Chondrocyte (in vitro differentiated cells): ENCODE measurements at regions not wholly inside any gene's neighbourhood (a gene's known extent, or its start where the extent isn't known, plus 50 kb on each side); places are given as distances from the start of the nearest gene placed in this dataset.

Source experiments
- DNase-seq: peaks from one replicate; pipeline ENCODE4 v3.0.0; 2021; ENCODE audit warnings: mixed read lengths, low spot score
- H3K27ac Mint-ChIP-seq: one replicate; pipeline ENCODE4 v1.8.0; 2021; ENCODE audit warnings: mild to moderate bottlenecking, moderate library complexity, mixed read lengths; ENCODE audit not compliant: unreplicated experiment
- H3K27me3 Mint-ChIP-seq: 2 replicates; pipeline ENCODE4 v1.8.0; 2021; ENCODE audit warnings: low read depth, mixed read lengths
- H3K36me3 Mint-ChIP-seq: 2 replicates; pipeline ENCODE4 v1.8.0; 2021; ENCODE audit warnings: low read depth, mixed read lengths
- H3K4me1 Mint-ChIP-seq: 2 replicates; pipeline ENCODE4 v1.8.0; 2021; ENCODE audit warnings: low read depth, mild to moderate bottlenecking, mixed read lengths
- H3K4me3 Mint-ChIP-seq: one replicate; pipeline ENCODE4 v1.8.0; 2021; ENCODE audit warnings: mild to moderate bottlenecking, moderate library complexity, mixed read lengths; ENCODE audit not compliant: unreplicated experiment
- H3K9me3 Mint-ChIP-seq: 2 replicates; pipeline ENCODE4 v1.8.0; 2021; ENCODE audit warnings: low read depth, mixed read lengths
- TF ChIP-seq, protein P1 (sequence below): fragments of 200-600 bp; sonication (generic); IDR thresholded peaks from 2 replicates; pipeline ENCODE4 v1.5.0; 2021; ENCODE audit warnings: antibody characterized with exemption, mild to moderate bottlenecking, moderate library complexity

DNA sequence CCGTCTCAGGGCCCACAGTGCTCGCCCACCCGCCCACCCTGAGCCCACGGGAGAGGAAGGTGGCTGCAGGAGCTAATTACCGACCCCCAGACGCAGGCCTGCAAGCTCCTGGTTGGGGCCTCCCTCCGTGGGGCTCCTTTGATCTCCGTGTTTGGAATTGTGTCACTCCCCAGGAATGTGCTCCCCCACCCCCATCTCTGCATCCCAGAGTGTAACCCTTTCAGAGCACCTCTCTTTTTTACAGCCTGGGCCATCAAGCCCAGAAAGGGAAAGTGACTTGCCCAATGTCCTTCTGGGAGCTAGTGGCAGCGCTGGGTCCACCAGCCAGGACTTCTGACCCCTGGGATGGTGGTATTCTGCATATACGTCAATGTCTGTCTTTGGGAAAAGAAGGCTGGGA lies 335.1 kb downstream of the CYRIA start:
- H3K4me3 Mint-ChIP-seq, result no peak overlapping the region
- no peaks in the 10 kb centered on the region for H3K9me3 Mint-ChIP-seq
- no peak overlapping the region for H3K27ac Mint-ChIP-seq
- no peaks in the 10 kb centered on the region for H3K4me1 Mint-ChIP-seq
- peaks cover 2% of the 10 kb centered on the region for H3K27me3 Mint-ChIP-seq
- no peaks in the 10 kb centered on the region for H3K36me3 Mint-ChIP-seq
- TF ChIP-seq, protein P1, sequence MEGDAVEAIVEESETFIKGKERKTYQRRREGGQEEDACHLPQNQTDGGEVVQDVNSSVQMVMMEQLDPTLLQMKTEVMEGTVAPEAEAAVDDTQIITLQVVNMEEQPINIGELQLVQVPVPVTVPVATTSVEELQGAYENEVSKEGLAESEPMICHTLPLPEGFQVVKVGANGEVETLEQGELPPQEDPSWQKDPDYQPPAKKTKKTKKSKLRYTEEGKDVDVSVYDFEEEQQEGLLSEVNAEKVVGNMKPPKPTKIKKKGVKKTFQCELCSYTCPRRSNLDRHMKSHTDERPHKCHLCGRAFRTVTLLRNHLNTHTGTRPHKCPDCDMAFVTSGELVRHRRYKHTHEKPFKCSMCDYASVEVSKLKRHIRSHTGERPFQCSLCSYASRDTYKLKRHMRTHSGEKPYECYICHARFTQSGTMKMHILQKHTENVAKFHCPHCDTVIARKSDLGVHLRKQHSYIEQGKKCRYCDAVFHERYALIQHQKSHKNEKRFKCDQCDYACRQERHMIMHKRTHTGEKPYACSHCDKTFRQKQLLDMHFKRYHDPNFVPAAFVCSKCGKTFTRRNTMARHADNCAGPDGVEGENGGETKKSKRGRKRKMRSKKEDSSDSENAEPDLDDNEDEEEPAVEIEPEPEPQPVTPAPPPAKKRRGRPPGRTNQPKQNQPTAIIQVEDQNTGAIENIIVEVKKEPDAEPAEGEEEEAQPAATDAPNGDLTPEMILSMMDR, result no peak
- DNase-seq, result no peak

DNA sequence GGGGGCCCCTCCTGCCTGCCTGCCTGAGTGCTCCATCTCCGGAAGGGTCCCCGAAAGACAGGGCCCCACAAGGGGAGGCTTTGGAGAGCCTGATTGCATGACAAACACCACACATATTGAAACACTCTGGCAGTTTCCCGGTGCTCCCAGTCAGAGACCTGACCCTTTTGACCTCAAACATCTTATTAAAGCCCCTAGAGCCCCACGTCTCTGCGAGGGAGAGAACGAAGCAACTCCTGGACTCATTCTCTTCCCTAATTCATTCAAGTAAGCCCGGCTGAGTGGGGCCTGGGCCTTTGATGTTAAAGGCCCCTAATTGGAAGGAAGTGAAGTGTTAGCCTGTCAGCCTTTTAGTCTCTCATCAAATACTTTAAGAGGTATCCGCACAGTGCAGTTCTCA lies 335.6 kb downstream of the CYRIA start:
- no peaks in the 10 kb centered on the region for H3K9me3 Mint-ChIP-seq
- no peak for DNase-seq
- H3K27ac Mint-ChIP-seq, result no peak overlapping the region

DNA sequence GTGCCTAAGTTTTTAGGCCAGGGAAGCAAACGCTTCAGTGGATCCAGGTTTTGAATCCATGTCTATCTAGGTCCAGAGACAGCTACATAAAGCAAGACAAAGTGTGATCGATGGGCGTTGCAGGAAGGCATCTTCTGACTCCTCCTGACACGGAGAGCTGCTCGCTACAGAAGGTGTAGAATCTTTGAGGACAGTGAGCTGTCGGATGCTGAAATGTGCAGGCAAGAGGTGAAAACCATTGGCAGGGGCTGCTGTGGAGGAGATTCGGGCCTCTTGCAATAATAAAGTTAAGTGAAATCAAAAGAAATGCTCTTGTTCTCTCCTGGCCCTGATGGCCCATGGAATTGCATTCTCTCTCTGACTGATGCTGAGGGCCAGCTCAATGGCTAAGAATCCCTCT lies 336.2 kb downstream of the CYRIA start:
- H3K27me3 Mint-ChIP-seq, result peaks cover under 1% of the 10 kb centered on the region
- H3K4me3 Mint-ChIP-seq, result no peak overlapping the region
- TF ChIP-seq, protein P1, result no peak
- no peaks in the 10 kb centered on the region for H3K9me3 Mint-ChIP-seq
- H3K36me3 Mint-ChIP-seq, result no peaks in the 10 kb centered on the region
- no peaks in the 10 kb centered on the region for H3K4me1 Mint-ChIP-seq
- DNase-seq, result no peak
- H3K27ac Mint-ChIP-seq, result no peak overlapping the region

More for the DNA sequence above, 335.6 kb downstream of the CYRIA start:
- no peaks in the 10 kb centered on the region for H3K4me1 Mint-ChIP-seq
- peaks cover 2% of the 10 kb centered on the region for H3K27me3 Mint-ChIP-seq
- H3K4me3 Mint-ChIP-seq, result no peak overlapping the region
- no peaks in the 10 kb centered on the region for H3K36me3 Mint-ChIP-seq
- TF ChIP-seq, protein P1, result no peak

DNA sequence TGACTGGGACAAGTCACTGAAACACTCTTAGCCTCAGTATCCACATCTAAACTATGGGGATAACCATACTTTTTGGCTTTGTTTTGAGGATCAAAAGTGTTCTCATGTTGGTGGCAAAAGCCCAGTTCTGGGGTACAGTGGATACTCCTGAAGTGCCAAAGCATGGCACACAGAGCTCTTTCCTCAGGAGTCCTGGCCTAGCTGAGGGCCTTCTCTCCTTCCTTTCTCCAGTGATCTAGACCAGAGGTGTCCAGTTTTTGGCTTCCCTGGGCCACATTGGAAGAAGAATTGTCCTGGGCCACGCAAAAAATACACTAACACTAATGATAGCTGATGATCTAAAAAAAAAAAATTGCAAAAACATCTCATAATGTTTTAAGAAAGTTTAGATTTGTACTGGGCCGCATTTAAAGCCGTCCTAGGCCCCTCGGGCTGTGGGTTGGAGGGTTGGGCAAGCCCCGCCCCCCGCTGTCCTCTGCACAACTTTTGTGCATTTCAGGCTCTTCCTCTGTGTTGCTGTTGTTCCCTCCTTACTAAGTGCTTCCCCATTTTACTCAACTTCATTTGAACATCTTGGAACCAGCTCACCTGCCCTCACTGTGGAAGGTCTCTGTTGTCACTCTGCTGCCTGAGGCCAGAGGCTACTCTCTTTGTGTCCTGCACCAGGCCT lies 337.0 kb downstream of the CYRIA start:
- Mint-ChIP-seq H3K4me1 (no peaks in the 10 kb centered on the region), H3K27me3 (no peaks in the 10 kb centered on the region), H3K4me3 (no peak overlapping the region), H3K27ac (no peak overlapping the region), H3K9me3 (no peaks in the 10 kb centered on the region), H3K36me3 (no peaks in the 10 kb centered on the region)
- DNase-seq, result no peak
- TF ChIP-seq, protein P1, result no peak

DNA sequence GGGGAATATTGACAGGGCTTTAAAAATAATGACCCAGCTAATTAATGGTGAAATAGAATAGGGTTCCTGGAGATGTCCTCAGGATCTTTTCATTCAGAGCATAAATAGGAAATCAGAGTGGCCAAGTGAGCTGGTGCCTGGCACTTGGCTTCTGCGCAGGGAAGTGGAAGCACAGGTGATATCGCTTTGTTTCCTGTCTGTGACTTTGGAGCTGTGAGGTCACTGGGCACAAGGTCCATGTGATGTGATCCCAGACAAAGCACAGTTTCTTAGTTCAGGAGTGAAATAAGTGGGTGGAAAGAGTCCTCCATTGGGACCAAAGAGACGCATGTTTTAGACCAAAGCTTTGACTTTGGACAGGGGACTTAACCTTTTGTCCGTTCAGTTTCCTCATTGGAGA lies 338.3 kb downstream of the CYRIA start:
- Mint-ChIP-seq H3K9me3 (no peaks in the 10 kb centered on the region), H3K4me1 (no peaks in the 10 kb centered on the region)
- TF ChIP-seq, protein P1, result no peak

More for the DNA sequence above, 338.3 kb downstream of the CYRIA start:
- Mint-ChIP-seq H3K27me3 (peaks cover 2% of the 10 kb centered on the region), H3K27ac (no peak overlapping the region), H3K4me3 (no peak overlapping the region), H3K36me3 (no peaks in the 10 kb centered on the region)
- DNase-seq, result no peak
